ENCODE measurements at regions not wholly inside any gene's neighbourhood (a gene's known extent, or its start where the extent isn't known, plus 50 kb on each side); places are given as distances from the start of the nearest gene placed in this dataset.

DNA sequence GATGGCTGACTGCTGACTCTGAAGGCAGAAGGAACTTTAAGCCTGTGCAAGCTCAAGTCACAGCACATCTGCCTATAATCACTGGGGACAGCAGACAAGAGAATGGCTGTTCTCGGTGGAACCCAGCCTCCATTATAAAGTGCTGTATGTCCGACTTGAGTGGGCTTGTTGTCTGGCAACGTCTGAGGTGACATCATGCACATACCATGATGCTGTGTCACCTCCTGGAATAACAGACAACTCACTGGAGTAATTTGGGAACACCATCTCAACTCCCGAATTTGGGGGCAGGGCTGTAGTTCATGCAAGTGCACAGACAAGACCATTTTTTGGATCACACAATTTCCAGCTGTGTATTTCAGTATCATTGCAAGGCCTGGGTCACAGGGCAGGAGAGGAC is 59.8 kb upstream of the GPM6B start:
- Histone ChIP-seq H3K4me1 (no peaks in the 10 kb centered on the region), H3K27me3 (no peaks in the 10 kb centered on the region), H3K4me3 (no peak overlapping the region), H3K9me3 (no peaks in the 10 kb centered on the region), H3K27ac (no peak overlapping the region), H3K36me3 (no peaks in the 10 kb centered on the region)
- DNase-seq (ENCODE audit: low spot score in 2 of 2) = no peak
- intact Hi-C loops (cut with DNase I) = no loop called here
- TF ChIP-seq, protein P1, sequence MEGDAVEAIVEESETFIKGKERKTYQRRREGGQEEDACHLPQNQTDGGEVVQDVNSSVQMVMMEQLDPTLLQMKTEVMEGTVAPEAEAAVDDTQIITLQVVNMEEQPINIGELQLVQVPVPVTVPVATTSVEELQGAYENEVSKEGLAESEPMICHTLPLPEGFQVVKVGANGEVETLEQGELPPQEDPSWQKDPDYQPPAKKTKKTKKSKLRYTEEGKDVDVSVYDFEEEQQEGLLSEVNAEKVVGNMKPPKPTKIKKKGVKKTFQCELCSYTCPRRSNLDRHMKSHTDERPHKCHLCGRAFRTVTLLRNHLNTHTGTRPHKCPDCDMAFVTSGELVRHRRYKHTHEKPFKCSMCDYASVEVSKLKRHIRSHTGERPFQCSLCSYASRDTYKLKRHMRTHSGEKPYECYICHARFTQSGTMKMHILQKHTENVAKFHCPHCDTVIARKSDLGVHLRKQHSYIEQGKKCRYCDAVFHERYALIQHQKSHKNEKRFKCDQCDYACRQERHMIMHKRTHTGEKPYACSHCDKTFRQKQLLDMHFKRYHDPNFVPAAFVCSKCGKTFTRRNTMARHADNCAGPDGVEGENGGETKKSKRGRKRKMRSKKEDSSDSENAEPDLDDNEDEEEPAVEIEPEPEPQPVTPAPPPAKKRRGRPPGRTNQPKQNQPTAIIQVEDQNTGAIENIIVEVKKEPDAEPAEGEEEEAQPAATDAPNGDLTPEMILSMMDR (IDR thresholded peaks at IDR 0.05) = no peak

DNA sequence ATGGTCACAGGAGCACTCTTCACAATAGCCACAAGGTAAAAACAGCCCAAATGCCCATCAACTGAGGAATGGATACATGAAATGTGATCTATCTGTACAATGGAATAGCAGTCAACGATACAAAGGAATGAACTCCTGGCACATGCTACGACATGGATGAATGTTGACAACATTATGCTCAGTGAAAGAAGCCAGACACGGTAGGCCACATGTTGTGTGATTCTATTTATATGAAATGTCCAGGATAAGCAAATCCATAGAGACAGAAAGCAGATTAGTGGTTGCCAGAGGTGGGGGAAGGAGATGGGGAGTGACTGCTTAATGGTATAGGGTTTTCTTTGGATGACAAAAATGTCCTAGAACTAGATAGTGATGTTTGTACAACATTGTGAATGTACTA is 58.7 kb upstream of the GPM6B start:
- Histone ChIP-seq H3K27me3 (no peaks in the 10 kb centered on the region), H3K4me3 (no peak overlapping the region), H3K4me1 (no peaks in the 10 kb centered on the region), H3K27ac (no peak overlapping the region), H3K9me3 (no peaks in the 10 kb centered on the region), H3K36me3 (no peaks in the 10 kb centered on the region)
- no peak for DNase-seq (ENCODE audit: low spot score in 2 of 2)
- intact Hi-C loops (cut with DNase I) = no loop called here
- TF ChIP-seq, protein P1 (IDR thresholded peaks at IDR 0.05) = no peak

DNA sequence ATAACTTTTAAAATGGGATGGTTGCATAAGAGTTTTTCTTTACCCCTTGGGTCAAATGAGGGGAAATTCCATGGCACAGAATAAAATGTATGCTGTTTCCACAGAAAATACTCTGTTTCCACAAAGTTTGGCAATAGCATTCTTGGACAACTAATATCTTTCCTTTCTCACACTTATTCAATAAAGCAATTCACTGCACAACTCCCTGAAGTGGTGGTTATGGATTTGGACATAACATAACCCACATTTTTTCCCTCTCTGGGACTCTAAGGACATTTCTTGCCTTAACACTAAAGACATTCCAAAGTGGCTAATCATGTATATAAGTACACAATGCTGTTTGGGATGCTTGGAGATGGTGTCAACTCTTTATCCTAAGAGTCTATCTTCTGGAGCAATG is 51.7 kb upstream of the GPM6B start:
- no peak overlapping the region for H3K27ac ChIP-seq
- intact Hi-C loops (cut with DNase I) = no loop called here
- no peak overlapping the region for H3K4me3 ChIP-seq
- no peaks in the 10 kb centered on the region for H3K9me3 ChIP-seq
- H3K27me3 ChIP-seq = no peaks in the 10 kb centered on the region
- no peaks in the 10 kb centered on the region for H3K36me3 ChIP-seq
- H3K4me1 ChIP-seq = no peaks in the 10 kb centered on the region
- DNase-seq (ENCODE audit: low spot score in 2 of 2) = no peak
- TF ChIP-seq, protein P1 (IDR thresholded peaks at IDR 0.05) = no peak

Data from ascending aorta (tissue), 2 donors.